ENCODE measurements at regions not wholly inside any gene's neighbourhood (a gene's known extent, or its start where the extent isn't known, plus 50 kb on each side); places are given as distances from the start of the nearest gene placed in this dataset.

DNA sequence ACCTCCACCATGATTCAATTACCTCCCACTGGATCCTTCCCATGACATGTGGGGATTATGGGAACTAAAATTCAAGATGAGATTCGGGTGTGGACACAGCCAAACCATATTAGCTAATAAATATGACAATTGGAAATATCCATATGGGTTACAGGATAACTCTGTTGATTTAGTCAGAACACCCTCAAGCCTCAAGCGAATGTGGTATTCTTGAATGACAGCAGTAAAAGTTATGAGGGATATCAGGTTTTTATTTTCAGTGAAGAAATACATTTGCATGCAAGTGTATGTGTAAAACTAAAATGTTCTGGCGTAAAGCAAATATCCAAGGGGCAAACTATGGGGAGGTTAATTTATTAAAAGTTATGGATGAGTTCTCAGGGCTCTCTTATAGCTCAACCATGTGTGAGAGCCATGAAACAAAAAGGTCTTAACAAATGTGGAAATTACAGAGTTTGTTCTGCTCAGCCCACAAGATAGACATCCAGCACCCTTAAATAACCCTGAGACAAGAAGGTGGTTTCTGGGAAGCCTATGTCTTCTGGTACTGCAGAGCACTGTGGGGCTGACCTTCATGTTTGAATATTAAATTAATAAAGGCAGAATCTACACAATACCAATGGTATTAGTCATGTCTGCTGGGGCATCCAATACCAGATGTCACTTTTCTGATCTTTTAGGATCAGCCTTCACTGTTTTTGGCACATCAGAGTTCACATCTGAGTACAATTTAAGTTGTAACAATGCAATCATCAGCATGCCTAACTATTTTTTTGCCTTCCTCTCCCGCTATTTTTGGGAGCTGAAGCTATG lies 370.5 kb upstream of the RSPO3 start:
- no peak for DNase-seq (ENCODE audit: low spot score)

DNA sequence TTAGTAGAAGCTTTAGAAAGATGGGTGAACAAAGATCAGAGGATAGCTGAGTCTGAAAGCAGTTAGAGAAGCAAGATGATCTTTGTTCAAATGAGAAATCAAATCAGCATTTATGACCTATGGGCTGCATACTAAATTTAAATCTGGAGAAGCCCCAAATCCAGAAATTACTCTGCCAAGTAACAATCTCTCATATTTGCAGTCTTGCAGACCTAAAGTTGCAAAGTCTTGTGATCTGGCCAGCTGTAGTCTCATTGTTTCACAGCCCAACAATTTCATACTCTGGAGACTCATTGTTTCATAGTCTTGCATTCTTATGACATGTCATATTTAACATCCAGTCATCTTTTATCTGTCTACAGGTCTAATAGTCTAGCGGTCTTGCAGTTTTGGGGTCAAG lies 364.9 kb upstream of the RSPO3 start:
- no peak for DNase-seq (ENCODE audit: low spot score)

GRCh38 chr6:126761854-126762253 lies 356.6 kb upstream of the RSPO3 start:
- DNase-seq (ENCODE audit: low spot score) = no peak

DNA sequence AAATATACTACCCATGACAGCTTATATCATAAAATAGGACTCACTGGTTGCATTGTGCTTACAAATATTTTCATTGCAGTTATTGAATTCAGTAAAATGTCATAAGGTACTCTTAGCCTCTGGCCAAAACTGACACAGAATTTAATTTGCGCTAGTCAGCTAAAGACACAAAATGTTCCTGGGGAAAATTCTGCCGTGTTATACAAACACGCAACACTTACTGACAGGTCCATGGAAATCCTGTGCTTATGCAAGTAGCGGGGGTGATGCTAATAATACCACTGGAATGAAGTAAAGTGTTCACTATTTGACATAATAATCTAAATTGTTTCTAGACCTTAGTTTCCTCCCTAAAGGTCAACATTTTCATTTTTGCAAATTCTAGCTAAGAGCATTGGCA lies 354.4 kb upstream of the RSPO3 start:
- no peak for DNase-seq (ENCODE audit: low spot score)

DNA sequence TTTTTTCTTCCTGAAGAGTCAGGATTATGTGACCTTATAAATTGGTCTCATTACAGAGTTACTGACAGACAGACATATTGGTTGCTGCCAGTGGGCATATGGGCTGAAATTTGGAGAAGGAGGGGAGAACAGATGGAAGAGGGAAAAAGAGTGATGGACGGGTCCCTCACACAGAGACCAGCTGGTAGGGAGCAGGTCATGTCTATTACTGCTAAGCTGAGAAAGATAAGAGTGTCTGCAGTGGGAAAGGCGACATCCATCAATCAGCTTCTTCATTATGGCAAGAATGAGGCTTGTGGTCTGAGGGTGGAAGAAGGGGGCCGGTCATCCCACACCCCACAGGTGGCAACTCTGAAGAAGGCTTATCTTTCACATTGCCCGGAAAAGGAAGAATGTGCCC lies 353.8 kb upstream of the RSPO3 start:
- DNase-seq (ENCODE audit: low spot score) = no peak

GRCh38 chr6:126766820-126767219 lies 351.7 kb upstream of the RSPO3 start:
- DNase-seq (ENCODE audit: low spot score) = no peak

DNA sequence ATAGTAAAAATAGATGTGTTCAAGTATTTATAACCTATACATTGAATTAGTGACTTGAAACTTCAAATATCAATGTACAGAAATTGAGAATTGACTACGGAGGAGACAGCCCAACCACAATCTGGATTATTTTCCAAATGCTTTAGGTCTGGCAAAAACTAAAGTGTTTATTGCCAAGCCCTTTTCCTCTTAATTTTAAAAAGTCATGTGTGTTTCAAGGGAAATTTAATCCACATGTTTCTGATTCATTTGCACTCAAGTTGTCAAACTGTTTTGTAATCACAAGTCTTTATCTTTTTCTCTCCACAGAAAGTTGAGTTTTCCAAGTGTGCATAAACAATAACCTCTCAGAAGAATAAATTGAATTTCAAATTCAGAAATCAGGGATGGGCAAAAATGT lies 350.8 kb upstream of the RSPO3 start:
- DNase-seq (ENCODE audit: low spot score) = no peak

DNA sequence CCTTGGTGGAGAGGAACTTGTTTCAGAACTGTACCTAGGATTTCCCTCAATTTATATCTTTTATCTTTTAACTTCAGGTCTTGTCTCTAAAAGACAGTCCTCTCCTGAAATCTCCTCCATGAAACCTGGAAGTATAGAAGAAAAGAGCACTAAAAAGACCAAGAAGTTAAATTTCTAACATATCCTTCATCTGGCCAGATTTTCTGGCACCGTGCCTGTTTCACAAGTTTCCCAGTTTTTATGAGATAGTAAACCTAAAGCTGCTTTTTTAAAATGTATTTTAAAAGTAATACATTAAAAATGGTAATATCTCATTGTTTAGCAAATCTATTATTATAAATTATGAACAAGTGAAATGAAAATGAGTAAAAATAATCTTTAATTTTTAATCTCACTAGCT lies 348.3 kb upstream of the RSPO3 start:
- no peak for DNase-seq (ENCODE audit: low spot score)

DNA sequence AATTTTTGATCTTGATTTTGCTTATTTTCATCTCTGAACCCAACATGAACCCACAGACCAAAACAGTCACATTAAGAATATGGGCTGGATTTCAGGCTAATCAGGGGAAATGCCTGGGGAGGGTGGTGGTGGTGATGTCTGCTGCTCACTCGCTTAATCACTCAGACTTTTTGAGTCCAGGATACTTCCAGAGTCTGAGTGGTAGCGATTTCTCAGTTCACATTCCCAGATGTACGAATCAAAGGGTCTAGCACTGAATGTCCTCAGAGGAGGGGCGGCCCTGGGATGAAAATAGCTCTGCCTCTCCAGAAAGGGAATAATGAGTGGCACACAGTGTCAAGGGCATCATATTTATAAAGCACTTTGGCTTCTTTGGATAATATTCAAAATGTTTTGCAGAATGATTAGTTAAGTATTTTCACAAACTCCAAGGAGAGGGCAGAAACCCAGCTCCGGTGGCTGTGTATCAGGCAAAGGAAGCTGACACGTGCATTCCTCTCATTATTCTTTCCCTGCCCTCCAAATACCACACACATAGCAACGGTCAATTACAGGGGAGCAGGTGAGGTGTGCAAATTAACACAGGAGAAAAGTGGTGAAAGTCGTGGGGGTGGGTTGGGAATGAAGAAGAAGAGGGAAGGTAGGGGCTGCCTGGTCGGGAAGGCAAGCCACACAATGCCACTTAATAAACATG lies 345.2 kb upstream of the RSPO3 start:
- DNase-seq (ENCODE audit: low spot score) = no peak

DNA sequence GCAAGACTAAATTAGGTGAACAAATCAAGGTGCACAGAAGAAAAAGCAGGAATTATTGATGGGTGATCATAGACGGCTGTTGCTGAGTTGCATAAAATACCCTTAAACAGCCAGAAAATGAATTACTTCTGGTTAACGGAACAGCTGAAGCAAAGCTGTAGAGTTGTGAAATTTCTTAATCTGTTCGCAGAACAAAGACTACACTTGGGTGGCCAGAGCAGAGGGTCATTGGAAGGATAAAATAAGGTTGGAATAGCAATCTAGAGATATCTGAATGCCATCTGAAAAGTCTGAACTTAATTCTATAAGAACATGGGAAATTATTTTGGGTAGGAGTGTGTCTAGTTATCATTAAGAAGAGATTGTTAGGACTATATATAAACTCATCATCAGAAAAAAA lies 339.1 kb upstream of the RSPO3 start:
- DNase-seq (ENCODE audit: low spot score) = no peak

GRCh38 chr6:126781582-126781981 lies 336.9 kb upstream of the RSPO3 start:
- DNase-seq (ENCODE audit: low spot score) = no peak

GRCh38 chr6:126784161-126784790 lies 334.2 kb upstream of the RSPO3 start:
- no peak for DNase-seq (ENCODE audit: low spot score)

DNA sequence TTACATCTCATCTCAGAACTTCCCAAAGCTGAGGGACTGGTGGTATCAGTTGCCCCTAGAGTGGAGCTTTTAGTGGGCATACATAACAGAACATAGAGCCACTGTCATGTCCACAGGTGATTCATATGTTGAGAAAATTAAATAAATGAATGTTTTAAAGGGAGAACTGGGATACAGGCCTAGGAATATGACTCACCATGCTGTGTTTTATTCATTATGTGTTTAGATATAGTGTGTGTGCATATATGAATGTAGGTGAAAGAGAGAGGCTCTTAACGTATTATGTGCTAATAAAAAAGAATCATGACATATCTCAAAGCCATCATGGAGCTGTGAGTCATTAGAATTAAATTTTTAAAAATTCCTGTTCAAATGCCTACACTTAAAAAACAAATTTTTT lies 332.2 kb upstream of the RSPO3 start:
- DNase-seq (ENCODE audit: low spot score) = no peak

DNA sequence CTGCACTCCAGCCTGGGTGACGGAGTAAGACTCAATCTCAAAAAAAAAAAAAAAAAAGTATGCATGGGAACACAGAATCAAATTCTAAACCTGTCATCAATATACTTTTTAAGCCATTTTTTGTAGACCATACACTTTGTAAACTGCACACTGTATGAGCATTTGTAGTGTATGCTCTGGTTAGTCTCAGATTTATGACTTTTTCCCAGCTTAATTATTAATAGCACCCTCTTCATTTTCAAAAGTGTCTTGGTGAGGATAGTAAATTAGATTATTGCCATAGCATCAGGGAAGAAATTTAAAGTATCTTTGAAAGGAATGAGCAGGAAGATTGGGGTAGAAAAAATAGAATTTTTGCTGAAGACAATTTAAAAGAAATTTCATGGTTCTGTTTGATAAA lies 330.8 kb upstream of the RSPO3 start:
- no peak for DNase-seq (ENCODE audit: low spot score)

DNA sequence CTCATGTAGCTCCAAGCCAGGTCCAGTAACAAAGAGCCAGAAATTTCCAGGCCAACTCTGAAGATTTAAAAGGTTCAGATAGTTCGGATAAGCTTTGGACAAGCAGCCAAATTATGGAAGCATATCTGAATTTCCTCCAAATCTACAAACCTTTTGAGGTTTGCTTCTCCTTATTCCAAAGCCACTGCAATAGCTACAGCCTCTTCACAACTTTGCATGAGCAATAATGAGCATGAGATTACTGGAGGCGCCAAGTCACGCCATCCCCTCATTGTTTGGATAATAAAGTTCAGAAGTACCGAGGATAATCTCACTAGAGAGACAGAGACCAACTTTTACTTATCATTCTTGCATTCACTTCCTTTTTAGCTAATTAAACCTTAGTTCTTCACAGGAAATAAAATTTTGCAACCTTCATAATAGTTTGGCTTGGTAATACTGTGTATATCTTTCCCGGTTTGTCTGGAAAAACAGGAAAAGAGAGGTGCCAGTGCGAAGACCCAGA lies 329.6 kb upstream of the RSPO3 start:
- DNase-seq (ENCODE audit: low spot score) = no peak

DNA sequence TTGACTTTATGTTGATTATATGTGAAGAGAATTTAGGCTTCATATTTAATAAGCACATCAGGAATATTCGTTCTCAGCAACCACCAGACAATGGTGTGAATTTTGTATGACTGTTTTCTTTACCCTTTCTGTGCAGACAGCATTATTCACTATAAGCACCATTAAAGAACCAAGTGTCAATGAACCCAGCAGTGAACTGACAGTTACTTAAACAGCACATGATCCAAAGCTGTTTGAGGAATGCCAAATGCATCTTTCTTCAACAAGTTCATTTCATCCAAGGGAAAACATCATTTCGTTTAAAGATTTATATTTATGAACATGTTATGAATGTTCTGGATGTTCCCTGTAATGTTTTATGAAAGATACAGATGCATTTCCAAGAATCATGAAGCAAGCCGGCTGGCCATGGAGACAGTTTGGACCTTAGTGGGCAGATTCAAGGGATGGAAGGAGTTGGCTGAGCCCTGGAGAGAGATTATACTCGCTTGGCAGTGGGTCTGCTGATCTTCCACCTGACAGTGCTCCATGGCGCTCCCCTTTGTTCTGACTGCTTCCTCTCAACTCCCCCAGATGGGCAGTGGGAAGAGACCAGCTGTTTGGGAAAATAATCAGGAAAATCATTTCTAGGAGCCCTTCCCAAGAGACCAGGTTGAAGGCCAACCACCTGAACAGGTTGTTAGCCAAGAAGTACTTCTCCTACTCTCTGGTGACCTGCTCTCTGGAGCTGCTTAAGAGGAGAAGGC lies 326.0 kb upstream of the RSPO3 start:
- no peak for DNase-seq (ENCODE audit: low spot score)

DNA sequence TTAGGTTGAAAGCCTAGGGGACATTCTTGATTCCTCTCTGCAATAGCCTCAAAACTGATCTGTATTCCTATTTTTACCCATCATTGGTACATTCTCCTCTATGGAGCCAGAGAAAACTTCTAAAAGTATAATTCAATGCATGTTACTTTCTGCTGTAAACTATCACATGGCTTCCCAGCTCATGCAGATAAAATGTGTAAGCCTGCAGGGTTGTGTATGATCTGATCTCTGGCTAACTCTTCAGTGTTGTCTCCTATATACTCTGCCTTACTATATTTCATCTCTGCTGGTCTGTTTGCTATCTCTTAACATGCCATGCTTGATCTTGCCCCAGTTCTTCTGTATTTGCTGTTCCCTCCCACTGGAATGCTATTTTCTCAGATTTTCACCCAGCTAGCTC lies 323.3 kb upstream of the RSPO3 start:
- DNase-seq (ENCODE audit: low spot score) = no peak

- no peak for DNase-seq (ENCODE audit: low spot score)
Observed at GRCh38 chr6:126797981-126798380, 320.5 kb upstream of the RSPO3 start.

GRCh38 chr6:126803769-126804168 lies 314.7 kb upstream of the RSPO3 start:
- no peak for DNase-seq (ENCODE audit: low spot score)

- peak; percentile 23 for DNase-seq (ENCODE audit: low spot score)
Observed at GRCh38 chr6:126804332-126805064, 314.0 kb upstream of the RSPO3 start.

GRCh38 chr6:126805861-126806260 lies 312.6 kb upstream of the RSPO3 start:
- DNase-seq (ENCODE audit: low spot score) = no peak

Data from mucosa of gallbladder (tissue), 1 donor.